PC-9 (cell line): ENCODE measurements at regions not wholly inside any gene's neighbourhood (a gene's known extent, or its start where the extent isn't known, plus 50 kb on each side); places are given as distances from the start of the nearest gene placed in this dataset.

Experiments used
- EZH2 ChIP-seq: fragments of 200-600 bp; sonication (generic); IDR thresholded peaks from 2 replicates; pipeline ENCODE4 v1.8.0; 2017; ENCODE audit warnings: antibody characterized with exemption, low read depth
- TF ChIP-seq, protein P1 (sequence below): fragments of 200-600 bp; sonication (generic); conservative IDR thresholded peaks from 2 replicates; pipeline ENCODE4 v1.6.1; 2017; ENCODE audit warnings: mixed run types, antibody characterized with exemption, mild to moderate bottlenecking, moderate library complexity

DNA sequence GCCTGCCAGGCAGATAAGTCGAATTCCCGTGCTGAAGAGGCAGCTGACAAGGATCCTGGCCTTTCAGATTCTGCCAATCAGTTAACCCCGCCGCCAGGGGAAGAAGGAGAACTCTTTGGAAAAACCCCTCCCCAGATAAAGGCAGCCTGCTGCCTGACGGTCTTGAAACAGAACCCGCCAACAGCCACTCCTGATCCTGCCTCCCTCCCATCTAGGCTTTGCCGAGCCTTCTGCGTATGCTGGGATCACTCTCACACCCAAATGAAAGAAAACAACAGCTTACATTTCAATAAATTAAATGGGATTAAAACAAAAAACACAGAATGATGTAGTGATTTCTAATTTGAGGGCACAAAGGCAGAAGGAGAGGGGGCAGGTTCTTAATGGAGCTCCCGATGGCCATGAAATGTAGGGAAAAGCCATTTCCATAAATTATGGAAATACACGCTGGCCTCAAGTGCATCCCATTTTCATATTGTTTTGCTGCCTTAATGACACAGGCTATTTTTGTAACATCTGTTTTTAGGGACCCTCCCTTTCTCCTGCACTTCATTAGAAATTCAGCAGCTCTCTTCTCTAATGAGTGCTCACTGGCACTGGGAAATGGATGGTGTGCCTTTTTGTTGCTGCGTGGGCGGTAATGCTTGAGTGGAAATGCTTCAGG, 319.1 kb downstream of the MED10 start:
- TF ChIP-seq, protein P1, sequence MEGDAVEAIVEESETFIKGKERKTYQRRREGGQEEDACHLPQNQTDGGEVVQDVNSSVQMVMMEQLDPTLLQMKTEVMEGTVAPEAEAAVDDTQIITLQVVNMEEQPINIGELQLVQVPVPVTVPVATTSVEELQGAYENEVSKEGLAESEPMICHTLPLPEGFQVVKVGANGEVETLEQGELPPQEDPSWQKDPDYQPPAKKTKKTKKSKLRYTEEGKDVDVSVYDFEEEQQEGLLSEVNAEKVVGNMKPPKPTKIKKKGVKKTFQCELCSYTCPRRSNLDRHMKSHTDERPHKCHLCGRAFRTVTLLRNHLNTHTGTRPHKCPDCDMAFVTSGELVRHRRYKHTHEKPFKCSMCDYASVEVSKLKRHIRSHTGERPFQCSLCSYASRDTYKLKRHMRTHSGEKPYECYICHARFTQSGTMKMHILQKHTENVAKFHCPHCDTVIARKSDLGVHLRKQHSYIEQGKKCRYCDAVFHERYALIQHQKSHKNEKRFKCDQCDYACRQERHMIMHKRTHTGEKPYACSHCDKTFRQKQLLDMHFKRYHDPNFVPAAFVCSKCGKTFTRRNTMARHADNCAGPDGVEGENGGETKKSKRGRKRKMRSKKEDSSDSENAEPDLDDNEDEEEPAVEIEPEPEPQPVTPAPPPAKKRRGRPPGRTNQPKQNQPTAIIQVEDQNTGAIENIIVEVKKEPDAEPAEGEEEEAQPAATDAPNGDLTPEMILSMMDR = no peak
- TF ChIP-seq EZH2 = no peak
